NCI-H460 (cell line): ENCODE measurements at regions not wholly inside any gene's neighbourhood (a gene's known extent, or its start where the extent isn't known, plus 50 kb on each side); places are given as distances from the start of the nearest gene placed in this dataset.

Source experiments
- DNase-seq: peaks from one replicate; pipeline ENCODE4 v3.0.0-alpha.2; 2016; ENCODE audit warnings: low read depth; ENCODE audit errors: extremely low read depth

DNA sequence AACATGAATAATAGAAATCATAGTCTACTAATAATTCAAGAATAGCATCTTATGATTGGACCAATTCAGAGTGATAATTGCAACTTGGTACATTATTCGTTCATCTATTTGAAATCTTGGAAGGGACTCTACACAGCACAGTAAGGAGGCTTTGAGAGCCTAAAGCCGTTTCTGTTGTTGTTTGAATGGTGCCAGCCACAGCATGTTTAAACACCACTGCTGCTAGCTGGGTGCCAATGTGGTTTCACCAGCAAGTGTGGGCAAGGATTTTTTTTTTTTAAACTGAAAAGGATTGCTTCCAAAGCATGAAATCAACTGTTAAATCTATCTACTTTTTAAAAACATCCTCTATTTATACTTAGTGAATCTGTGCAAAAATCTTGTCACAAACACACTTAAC is 253.9 kb upstream of the MAP3K1 start:
- no peak for DNase-seq

DNA sequence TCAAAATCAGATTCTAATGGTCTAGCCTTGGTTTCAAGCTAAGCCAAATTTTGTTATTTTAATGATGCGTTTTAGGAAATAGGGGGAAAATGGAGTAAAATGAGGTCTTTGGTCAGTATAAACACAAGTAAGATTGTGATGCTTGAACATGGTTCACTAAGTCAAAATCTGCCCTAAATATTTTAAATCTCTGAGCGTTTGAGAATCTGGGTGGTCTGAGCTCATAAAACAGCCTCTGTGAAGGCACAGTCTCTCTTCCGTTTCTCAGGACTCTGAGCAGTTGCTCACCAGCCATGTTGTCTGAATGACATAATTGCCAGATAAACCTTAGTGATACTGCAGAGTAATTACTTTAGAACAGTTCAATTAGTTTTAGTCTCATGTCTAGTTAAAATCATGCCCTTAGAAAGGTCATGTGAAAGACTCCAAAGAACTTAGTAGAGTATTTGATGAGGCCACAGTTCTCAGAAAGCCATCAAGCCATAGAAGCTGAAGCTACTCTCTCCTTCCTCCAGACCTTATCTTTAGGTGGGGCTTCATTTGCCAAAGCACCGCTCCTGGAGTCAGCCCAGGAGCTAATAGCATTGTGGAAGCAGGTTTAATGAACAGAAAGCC is 257.1 kb upstream of the MAP3K1 start:
- no peak for DNase-seq

DNA sequence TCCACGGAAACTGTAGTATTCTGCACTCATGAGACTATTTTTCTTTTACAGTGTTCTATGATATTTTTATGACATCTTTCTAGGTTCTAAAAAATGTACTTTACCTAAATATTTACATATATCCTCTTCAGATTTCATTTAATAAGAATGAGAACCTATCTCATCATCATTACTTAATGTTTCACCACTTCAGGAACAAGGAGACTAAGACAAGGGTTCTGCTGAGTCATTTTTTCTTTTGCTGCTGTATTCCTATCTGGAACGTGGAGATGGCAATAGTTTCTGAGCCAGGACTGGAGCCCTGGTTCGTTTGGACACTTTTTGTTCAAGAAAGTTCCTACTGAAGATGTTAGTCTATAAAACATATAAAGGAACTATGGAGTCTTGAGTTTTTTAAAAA is 258.2 kb upstream of the MAP3K1 start:
- DNase-seq = peak; percentile 6

DNA sequence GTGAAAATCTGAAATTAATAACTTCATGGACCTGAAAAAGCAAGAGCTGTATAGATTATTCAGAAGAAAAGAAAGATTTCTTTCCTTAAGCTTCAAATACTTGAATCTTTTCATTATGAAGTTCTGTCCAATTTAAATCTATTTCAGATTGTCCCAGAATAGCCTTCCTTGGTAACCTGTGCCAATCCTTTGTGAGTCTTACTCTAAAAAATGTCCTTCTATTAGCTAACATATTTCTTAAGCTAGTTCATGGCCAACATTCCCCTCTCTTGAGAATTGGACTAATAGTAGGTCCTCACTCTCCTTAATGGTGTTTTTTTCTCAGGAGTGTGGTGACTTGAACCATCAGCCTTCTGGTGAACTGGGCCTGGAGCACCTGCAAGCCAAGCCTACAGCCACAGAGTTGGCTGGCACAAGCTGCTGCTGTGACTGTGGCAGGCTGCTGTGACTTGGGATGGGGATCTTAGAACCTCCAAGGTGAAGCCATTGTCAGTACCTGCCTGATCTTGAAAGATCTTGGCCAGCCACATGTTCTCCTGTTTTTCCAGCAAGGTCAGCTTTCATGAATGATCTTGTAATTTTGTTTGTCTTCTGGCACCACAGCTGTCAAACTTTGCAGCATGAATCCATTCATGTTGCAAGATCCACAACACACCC is 262.6 kb upstream of the MAP3K1 start:
- no peak for DNase-seq

DNA sequence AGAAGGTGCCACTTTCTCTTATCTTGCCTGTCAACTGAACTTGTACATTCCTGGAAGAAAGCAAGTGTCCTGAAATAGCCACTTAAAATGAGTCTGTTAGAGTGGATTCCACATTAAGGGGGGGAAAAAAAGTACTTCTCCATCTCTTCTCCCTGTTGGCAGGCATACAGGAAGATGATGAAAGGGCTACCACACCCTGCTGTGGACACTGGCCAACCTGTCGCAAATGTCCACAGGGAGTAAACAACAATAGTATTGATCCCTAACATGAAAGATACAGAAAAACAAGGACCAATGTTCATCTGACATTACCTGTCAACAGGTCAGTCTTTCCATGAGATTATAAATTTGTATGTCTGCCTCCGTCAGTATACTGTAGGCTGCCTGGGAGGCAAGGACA is 265.1 kb upstream of the MAP3K1 start:
- DNase-seq = no peak

DNA sequence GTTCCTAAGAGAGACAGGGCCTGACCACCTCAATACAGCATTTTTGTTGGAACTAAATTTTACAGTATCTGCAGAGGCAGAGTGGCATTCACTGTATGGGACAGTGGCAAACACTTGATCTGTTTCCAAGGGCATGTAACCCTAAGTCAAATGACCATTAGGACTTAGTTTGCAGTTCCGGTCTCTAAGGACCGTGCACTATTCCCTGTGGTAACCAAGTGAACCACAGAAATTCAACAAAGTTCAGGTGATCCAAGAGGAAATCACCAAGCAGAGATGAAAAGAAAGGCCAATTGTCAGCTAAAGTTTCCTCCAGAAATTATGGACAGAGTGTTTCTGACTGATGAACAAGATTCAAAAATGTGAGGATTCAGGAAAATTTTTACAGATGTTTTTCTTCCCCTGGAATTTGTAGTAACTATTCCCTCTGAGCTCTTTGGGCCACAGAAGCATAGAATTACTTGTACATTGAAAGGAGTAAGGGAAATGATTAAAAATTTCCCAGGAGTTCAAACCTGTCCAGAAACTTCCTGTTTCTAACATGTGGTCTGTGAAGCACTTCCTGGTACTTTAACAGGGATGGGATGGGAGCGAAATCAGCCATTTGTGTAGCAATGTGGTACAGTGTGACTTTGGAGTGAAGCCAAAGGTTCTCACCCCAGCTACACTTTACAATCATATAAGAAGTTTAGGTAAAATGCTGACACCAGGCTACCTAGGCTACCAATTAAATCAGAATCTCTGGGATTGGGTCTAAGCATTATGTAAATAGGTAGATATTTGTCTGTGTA is 266.1 kb upstream of the MAP3K1 start:
- no peak for DNase-seq

DNA sequence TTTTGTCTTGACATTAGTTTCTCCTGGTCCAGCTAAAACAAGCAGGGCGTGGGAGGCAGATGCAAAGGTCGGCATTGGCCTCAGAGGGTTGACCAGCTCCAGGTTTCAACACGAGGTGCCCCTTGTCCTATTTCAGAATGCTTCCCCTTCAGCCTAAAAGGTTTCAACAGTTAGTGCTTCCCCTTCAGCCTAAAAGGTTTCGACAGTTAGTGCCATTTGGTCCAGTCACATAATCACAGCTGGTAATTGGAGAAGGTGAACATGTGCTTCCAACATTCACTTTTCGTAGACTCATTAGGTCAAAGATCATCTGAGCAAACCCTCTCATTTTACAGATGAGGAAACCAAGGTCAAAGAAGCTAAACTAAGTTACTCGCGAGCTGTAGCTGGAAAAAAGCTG is 270.3 kb upstream of the MAP3K1 start:
- DNase-seq = no peak

DNA sequence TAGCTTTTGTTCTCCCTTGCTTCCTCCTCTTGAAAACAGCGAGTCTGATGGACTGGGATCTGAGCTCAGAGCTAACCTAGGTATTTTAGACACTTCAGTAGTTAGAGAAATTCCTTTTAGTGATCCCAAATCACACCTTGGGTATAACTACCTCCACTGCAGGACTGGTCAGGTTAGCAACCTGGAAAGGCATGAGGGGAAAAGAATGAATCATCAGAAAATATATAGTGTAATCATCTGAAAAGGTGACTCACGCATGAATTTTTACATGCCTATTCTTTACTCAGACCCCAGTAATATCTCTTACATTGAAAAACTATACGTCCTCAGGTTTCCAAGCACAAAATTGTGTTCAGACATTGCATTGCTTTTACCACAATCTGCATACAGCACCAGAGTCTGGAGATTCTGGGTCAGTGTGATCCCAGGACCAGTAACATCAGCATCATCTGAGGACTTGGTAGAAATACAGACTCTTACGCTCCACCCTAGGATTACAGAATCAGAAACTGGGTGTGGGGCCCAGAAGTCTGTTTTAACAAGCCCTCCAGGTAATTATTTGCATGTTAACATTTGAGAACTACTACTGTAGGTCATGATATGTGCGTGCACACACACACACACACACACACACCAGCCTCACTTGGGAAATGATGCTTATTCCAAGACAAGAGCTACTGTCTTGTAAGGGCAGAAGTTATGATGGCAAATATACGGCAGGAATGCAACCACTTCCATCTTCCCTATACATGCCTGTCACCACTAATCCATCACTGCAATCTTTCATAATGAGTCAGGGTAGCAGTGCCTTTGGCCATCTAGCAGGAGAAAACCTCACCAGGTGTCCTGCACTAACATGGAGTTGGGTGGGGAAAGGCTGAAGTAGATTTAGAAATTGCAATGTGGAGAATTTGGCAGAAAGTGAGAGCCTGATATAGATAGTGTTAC is 271.6 kb upstream of the MAP3K1 start:
- no peak for DNase-seq

DNA sequence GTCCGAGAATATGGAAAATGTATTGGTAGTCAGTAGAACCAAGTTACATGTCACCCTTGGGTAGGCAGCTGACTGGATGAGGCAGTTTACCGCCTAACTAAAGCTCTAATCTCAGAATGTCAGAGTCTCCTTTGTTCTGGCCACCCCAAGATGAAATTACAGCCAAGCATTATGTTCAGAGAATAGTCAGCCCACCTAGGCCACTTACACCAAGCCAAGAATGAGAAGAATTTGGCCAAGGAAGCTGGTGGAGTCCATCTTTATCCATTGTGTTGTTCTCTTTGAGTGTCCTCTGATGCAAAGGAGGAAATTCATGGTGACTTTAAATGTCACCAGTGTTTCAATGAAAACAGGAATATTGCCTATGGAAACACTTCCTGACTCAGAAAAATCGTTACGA is 275.1 kb upstream of the MAP3K1 start:
- DNase-seq = no peak

DNA sequence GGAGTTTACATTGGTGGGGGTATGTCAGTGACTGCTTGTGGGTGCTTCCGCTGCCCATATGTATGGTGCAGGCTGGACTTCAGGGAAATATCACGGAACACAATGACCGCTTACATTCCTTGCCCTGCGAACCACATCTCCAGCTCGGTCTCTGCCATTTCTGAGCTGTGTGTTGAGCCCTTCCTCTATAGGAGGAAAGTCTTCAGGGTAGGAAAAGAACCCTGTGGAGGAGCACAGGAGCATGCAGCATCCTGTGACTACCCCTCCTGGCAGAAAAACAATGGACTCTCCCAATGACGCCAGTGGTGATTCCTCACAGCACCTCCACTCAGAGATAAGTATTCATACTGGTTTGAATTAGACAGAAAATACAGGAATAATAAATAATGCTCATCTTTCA is 276.8 kb upstream of the MAP3K1 start:
- DNase-seq = no peak

DNA sequence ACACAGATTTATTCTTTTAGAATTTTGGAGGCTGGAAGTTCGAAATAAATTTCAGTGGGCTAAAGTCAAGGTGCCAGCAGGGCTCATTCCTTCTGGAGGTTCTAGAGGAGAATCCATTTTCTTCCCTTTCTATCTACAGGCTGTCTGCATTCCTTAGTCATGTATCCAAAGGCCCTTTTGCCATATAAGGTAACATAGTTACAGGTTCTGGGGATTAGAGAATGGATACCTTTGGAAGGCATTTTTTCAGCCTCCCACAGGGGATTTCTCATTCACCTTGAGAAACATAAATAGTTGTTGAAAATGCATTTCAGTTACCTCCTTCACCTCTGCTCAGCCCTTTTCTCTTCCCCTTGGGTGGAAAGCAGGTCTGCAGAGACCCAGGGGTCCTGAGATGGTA is 280.0 kb upstream of the MAP3K1 start:
- no peak for DNase-seq

DNA sequence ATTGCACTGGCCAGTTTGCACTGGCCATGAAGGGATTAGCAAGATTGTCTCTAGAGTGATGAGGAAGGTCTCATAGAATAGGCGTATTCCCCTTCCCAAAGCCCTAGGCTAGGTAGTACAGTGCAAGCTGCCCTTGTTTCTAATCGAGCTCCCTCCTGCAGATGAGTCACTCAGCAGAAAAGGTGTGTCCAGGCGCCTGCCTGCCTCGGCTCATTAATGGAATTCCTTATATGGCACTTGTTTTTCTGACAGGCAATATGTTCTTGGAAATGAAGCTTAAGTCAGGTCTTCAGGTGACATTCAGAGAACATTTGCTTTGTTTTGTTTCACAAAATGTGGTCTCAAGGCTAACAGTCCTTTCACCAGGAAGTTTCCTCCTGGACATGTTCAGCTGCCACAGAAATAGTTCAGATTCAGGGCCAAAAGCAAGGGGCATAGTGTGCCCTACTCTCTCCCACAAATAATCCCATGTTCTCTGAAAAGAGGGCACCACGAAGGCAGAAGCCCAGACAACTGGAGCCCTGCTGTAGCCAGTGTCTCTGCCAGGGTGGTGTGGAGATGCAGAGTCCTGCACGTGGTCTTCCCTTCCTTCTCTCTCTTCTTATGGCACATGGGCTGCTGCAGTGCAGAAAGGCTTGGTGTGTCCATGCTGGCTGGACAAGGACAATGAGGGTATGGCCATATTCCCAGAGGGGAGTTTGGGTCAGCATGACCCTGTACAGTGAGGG is 281.1 kb upstream of the MAP3K1 start:
- no peak for DNase-seq

DNA sequence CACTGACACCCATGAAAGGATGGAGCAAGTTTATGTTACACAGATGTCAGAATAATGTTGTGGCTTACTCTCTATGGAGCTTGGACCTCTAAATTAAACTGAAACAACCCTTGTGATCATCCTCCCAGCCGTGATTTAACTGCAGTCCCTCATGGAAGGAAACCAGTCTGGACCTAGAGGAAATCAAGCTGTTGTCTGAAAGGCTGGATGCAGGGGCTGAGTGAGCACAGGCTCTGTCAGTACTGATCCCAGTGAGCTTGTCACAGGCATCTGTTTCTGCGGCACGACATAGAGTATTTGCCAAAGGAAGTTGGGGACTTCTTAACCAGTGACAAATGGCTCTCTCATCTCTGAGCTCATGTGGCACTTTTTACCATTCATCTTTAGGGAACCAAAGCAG is 282.9 kb upstream of the MAP3K1 start:
- no peak for DNase-seq

DNA sequence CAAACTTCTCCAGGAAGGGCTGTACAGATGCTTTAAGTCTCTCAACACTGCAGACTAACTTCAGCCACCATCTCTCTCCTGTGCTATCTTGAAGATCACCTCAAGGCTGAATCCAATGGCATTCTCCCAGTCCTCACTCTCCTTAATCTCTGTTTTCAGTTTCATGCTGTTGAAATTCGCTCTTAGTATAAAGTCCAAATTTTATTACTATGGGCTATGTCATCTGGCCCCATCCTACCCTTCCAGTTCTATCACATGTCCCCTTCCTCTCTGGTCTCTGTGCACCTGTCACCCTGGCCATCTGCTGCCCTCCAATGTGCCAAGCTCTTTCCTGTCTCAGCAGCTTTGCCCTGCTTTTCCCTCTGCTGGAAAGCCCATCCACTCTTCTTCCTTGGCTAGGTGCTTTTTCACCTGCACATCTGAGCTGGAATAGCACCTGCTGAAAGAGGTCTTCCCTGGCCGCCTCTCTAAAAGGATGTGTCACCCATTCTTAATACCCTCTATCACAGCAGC is 284.7 kb upstream of the MAP3K1 start:
- DNase-seq = no peak

DNA sequence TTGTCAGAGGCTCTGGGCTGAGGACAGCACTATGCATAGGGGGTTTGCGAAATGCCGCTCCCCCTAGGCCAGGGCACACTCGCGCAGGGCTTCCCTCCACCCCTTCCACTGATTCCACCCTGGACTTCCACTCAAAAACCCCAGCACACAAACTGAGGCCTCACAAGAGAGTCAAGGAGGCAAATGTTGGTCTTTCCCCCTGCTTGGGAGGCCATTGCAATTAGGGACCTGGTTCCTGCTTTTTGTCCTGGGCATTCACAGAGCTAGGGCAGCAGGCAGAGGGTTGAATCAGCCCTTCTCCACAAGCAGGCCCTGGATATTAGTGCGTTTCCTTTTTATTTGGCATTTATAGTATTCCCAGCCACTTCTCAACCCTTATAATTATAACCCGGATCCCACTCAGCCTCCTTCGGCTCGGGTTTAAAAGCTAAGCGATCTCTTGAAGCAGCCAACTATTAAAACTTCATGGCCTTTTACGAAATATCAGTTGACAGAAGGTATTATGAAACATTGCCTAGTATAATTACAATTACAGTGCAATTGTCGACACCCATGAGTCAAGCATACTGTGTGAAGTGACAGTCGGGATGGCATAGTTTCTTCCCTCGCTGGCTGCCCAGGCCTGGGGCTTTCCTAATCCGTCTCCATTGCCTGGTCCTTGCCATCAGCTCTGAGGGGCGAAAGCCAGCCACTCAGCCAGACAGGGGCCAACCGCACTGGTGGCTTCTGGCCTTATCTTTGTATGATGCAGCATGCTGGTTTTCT is 285.5 kb upstream of the MAP3K1 start:
- DNase-seq = no peak

DNA sequence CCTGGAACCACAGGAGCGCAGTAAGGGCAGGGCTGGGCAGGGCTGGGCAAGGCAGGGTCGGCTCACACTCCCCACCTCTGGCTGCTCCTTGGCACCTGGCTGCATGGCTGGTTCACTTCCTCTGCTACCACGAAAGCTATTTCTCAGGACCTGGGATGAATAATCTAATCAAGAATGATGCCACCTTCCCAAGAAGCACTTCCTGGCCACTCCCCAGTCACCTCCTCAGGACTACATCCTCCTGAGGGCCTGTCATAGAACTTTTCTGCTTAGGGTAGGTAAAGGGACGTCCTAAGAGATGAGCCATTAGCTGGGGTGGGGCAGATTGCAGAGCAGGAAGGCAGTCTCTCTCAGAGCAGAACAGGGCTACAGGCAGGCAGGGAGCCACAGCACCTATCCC is 288.2 kb upstream of the MAP3K1 start:
- no peak for DNase-seq

DNA sequence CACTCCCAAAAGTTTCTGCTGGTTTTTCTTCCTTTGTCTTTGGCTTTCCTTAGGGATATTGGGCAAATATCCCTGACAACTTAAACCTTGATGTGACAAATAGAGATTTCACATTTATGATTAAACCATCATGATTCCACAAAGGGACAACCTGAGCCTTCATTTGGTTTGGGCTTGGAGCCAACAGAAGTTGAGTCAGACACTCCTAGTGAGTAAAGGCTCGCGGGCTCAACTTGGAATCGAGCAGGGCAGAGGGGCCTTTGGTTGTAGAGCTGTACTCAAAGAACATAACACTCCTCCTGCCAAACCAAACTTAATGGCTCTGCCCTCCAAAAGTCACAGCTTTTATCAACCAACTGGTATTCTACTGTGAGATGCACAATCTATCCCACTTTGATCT is 290.2 kb upstream of the MAP3K1 start:
- DNase-seq = no peak

DNA sequence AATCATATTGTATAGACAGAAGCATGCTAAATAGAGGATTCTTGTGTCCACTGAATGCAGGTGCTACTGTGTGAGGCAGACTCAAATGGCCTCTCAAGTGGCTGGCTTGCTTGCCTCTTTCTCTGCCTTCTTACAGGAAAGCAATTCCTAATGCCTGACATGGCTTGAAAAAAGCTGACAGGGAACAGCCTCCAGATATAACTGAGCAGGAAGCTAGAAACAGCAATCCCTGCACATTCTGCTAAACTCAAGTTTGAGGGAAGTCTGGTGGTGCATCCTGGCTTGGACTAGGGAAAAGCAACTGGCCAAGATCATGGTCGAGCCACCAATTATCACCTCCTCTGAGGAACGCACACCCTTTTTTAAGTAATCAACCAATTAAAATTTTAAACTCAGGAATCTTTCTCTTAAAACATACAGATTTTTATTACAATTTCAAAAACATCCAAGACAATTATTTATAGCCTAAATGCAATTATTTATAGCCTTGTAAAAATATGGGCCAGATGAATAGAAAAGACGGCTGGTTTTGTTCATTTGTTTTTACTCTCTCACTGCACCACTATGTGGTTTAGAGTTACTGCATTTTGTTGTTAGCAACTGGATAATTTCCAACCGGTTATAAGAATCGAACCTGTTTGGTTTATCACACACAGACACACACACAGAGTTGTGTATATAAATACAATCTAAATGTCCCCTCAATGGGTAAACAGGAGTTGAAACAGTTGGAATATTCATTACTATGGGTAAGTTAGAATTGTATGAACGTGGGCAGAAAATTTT is 290.9 kb upstream of the ANKRD55 start:
- no peak for DNase-seq

DNA sequence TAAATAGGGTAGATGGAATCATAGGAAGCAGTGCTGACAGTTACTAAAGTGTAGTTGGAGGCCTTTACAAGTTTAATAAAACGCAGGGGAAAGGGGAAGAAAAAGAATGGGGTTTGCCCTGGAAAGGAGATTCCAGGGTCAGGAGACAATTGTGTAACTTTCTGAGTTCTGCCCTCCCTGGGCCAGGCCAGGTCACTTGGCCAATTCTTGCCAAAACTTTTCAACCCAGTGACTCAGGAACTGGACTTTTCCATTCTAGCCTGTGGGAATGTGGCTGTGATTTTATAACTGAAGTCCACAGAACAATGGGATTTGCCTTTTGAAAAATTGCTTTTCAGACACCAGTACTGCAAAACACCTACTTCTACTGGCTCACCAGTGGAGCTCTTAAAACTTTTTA is 289.8 kb upstream of the ANKRD55 start:
- DNase-seq = no peak
